ENCODE measurements at regions not wholly inside any gene's neighbourhood (a gene's known extent, or its start where the extent isn't known, plus 50 kb on each side); places are given as distances from the start of the nearest gene placed in this dataset.

DNA sequence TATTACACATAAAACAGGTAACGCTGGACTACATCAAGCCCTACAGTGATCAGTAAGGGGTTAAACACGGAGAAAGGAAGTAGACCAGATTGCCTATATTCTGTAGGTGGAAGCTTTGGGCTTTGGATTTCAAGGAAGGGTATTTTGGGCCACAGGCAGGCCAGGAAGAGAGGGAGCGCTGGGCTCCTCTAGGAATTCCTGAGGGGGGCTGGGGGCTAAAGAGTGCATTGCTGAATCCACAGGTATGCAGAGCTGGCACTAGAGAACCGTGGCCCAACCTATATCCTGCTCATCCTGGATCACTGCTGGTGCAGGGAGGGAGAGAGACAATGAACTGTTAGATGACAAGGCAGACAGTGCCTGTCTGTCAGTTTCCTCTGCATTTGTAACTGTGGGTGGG, 367.1 kb downstream of the CSNK1G3 start:
- no peak for TF ChIP-seq POLR2A (IDR thresholded peaks at IDR 0.05)
- TF ChIP-seq, protein P1, sequence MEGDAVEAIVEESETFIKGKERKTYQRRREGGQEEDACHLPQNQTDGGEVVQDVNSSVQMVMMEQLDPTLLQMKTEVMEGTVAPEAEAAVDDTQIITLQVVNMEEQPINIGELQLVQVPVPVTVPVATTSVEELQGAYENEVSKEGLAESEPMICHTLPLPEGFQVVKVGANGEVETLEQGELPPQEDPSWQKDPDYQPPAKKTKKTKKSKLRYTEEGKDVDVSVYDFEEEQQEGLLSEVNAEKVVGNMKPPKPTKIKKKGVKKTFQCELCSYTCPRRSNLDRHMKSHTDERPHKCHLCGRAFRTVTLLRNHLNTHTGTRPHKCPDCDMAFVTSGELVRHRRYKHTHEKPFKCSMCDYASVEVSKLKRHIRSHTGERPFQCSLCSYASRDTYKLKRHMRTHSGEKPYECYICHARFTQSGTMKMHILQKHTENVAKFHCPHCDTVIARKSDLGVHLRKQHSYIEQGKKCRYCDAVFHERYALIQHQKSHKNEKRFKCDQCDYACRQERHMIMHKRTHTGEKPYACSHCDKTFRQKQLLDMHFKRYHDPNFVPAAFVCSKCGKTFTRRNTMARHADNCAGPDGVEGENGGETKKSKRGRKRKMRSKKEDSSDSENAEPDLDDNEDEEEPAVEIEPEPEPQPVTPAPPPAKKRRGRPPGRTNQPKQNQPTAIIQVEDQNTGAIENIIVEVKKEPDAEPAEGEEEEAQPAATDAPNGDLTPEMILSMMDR (IDR thresholded peaks at IDR 0.05): no peak
